ENCODE measurements at regions not wholly inside any gene's neighbourhood (a gene's known extent, or its start where the extent isn't known, plus 50 kb on each side); places are given as distances from the start of the nearest gene placed in this dataset.
"Not testable (repeated sequence)": the region's sequence is repeated elsewhere in the genome, so short reads cannot be mapped to it uniquely, and the experiment has no call there.

DNA sequence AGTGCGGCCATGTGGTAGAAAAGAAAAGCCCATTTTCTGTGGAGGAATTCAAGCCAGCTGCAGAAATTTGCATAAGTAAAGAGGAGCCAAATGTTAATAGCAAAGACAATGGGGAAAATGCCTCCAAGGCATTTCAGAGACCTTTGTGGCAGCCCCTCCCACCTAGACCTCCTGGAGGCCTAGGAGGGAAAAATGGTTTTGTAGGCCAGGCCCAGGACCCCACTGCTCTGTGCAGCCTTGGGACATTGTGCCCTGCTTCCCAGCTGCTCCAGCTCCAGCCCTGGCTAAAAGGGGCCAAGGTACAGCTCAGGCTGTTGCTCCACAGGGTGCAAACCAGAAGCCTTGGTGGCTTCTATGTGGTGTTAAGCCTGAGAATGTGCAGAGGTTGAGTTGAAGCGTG, 75.6 kb upstream of the MKI67 start:
- TF ChIP-seq, protein P1, sequence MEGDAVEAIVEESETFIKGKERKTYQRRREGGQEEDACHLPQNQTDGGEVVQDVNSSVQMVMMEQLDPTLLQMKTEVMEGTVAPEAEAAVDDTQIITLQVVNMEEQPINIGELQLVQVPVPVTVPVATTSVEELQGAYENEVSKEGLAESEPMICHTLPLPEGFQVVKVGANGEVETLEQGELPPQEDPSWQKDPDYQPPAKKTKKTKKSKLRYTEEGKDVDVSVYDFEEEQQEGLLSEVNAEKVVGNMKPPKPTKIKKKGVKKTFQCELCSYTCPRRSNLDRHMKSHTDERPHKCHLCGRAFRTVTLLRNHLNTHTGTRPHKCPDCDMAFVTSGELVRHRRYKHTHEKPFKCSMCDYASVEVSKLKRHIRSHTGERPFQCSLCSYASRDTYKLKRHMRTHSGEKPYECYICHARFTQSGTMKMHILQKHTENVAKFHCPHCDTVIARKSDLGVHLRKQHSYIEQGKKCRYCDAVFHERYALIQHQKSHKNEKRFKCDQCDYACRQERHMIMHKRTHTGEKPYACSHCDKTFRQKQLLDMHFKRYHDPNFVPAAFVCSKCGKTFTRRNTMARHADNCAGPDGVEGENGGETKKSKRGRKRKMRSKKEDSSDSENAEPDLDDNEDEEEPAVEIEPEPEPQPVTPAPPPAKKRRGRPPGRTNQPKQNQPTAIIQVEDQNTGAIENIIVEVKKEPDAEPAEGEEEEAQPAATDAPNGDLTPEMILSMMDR (IDR thresholded peaks at IDR 0.05; ENCODE audit: poor library complexity), result not testable (repeated sequence)
- not testable (repeated sequence) for TF ChIP-seq EZH2phosphoT487 (IDR thresholded peaks at IDR 0.05; ENCODE audit: low read depth, severe bottlenecking, unreplicated experiment)
